ENCODE measurements at regions not wholly inside any gene's neighbourhood (a gene's known extent, or its start where the extent isn't known, plus 50 kb on each side); places are given as distances from the start of the nearest gene placed in this dataset.

DNA sequence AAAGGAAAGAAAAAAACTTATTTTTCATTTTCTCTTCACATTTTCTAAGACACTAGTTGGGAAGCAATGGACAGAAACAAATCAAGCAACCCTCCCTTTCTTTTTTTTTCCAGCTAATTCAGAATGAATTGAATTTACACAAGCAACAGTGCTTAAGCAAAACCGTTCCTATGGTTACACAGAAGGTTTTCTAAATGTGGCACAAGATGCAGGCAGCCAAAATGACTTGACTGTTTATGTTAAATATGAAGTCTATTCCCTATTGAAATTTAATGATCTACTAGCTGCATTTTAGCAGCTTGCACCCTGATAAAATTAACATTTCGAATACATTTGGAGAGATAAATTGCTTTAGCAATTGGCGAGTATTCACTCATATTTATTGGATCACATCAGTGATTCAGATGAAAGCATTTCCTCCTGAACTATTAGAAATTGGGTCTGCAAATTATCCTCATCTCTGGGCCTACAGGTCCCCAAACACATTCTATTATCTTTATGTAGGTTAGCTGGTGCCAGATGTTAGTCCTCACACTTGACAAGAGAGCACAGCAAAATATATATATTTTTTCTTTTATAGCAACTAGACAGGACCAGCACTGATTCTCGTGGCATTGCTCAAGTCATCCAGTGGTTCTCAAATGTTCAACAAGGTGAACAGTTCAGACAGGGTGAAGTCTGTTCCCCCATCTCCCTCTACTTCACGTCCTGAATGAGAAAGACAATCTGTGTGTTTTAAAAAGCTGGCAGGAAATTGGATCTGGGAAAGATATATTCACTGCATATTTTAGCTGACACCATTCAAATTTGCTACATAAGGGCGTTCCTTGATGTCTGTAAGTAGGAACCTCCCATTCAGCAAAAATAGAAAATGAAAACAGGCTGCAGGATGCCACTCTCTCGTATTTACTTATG lies 463.6 kb upstream of the KCNMB2 start:
- TF ChIP-seq, protein P1, sequence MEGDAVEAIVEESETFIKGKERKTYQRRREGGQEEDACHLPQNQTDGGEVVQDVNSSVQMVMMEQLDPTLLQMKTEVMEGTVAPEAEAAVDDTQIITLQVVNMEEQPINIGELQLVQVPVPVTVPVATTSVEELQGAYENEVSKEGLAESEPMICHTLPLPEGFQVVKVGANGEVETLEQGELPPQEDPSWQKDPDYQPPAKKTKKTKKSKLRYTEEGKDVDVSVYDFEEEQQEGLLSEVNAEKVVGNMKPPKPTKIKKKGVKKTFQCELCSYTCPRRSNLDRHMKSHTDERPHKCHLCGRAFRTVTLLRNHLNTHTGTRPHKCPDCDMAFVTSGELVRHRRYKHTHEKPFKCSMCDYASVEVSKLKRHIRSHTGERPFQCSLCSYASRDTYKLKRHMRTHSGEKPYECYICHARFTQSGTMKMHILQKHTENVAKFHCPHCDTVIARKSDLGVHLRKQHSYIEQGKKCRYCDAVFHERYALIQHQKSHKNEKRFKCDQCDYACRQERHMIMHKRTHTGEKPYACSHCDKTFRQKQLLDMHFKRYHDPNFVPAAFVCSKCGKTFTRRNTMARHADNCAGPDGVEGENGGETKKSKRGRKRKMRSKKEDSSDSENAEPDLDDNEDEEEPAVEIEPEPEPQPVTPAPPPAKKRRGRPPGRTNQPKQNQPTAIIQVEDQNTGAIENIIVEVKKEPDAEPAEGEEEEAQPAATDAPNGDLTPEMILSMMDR (IDR thresholded peaks at IDR 0.05 in 4 of 5, conservative IDR thresholded peaks at IDR 0.05 in 1 of 5) = no peak
- no peak for TF ChIP-seq POLR2A (IDR thresholded peaks at IDR 0.05)
